Peyer's patch (tissue), 4 donors: ENCODE measurements at regions not wholly inside any gene's neighbourhood (a gene's known extent, or its start where the extent isn't known, plus 50 kb on each side); places are given as distances from the start of the nearest gene placed in this dataset.

Source experiments
- CTCF ChIP-seq, 6 experiments: fragments of 450-650 bp in 4 of 6; fragments of 200-600 bp in 2 of 6; sonication (generic) in 1 of 6; IDR thresholded peaks; one replicate each; pipeline ENCODE4 v1.5.1; 2017 to 2019; ENCODE audit warnings: antibody characterized with exemption in 6 of 6, mild to moderate bottlenecking in 3 of 6, moderate library complexity in 1 of 6
- POLR2A ChIP-seq, 2 donors: fragments of 450-650 bp; IDR thresholded peaks; one replicate each; pipeline ENCODE4 v1.5.1; 2017; ENCODE audit warnings: antibody characterized with exemption in 2 of 2, mild to moderate bottlenecking in 2 of 2, moderate library complexity in 2 of 2

- TF ChIP-seq CTCF (IDR thresholded peaks at IDR 0.05) (no peak), POLR2A (IDR thresholded peaks at IDR 0.05) (no peak)
Observed at GRCh38 chr6:73923905-73924485, 228.0 kb downstream of the CD109 start.
